ENCODE measurements at regions not wholly inside any gene's neighbourhood (a gene's known extent, or its start where the extent isn't known, plus 50 kb on each side); places are given as distances from the start of the nearest gene placed in this dataset.
A peak's percentile ranks its signal among the peaks of the same experiment; 100 is the strongest.
"Not testable (repeated sequence)": the region's sequence is repeated elsewhere in the genome, so short reads cannot be mapped to it uniquely, and the experiment has no call there.

DNA sequence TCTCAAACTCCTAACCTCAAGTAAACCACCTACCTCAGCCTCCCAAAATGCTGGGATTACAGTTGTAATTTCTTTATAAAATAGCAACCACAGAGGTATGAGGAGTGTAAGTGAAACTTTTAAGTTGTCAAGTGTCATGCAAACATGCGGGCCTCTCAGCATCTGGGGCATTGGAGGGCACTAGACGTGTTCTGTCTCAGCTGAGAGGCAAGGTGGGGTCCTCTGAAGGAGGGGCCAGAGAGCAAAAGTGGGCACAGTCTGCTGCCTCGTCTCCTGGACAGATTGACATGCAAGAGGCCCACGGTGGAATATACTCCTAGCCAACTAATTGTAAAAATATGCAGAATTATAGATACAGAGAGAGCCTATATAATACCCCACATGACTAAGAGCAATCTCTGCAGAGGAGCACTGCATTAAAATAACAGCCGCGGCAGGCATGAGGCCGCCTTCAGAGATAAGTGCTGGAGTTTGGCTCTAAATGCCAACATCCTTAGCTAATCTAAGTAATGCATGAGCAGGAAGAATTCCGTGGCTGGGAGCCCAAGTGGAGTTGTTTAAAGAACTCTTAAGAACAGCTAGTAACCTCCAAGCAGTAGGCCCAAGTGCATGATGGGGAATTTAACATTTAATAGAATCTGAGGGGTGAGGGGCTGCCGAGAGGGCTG is 87.8 kb upstream of the RNU6-1 start:
- Mint-ChIP-seq H3K4me3 (no peak overlapping the region), H3K36me3 (no peaks in the 10 kb centered on the region), H3K4me1 (no peaks in the 10 kb centered on the region), H3K27ac (no peak overlapping the region), H3K9me3 (peaks cover 1% of the 10 kb centered on the region), H3K27me3 (no peaks in the 10 kb centered on the region)
- POLR2A ChIA-PET: no interaction called here
- ATAC-seq (ENCODE audit: low read depth) (no peak), DNase-seq (no peak)

DNA sequence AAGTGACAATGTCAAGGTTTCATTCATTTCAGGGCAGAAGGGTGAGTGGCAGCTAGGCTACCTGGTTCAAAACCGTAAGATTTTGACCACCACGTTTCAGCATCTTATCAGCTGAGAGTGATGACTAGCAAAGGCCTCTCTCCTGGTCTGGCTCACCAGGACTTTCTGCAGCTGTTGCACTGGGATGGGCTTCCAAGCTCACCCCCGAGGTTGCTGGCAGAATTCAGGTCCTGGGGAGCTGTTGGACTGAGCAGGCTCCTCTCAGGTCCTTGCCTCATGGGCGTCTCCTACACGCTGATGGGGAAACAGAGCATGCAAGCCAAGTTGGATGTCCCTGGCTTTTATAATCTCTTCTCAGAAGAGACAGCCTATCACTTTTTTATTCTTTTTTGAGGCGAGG is 88.8 kb upstream of the RNU6-1 start:
- no peaks in the 10 kb centered on the region for H3K4me1 Mint-ChIP-seq
- H3K27me3 Mint-ChIP-seq: no peaks in the 10 kb centered on the region
- peaks cover 1% of the 10 kb centered on the region for H3K9me3 Mint-ChIP-seq
- no peak overlapping the region for H3K4me3 Mint-ChIP-seq
- DNase-seq: no peak
- ATAC-seq (ENCODE audit: low read depth): no peak
- H3K36me3 Mint-ChIP-seq: no peaks in the 10 kb centered on the region
- POLR2A ChIA-PET: no interaction called here
- no peak overlapping the region for H3K27ac Mint-ChIP-seq

DNA sequence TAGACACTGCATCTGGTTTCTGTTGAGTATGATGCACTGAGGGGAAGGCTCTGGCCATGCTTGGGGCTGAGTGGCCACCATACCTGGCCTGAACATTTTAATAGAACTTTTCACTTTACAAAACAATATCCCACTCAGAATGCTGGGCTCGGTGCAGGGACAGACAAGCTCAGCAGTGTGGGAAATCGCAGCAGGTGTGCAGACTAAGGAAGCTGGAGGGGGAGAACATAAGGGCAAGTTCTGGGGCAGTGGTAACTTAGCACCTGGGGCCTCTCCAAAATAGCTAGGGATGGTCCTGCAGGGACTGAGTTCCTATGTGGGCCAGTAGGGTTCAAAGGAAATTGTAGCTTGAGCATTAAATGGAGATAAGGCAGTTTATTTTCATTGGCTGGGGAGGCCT is 90.9 kb upstream of the RNU6-1 start:
- no peak for DNase-seq
- H3K9me3 Mint-ChIP-seq: no peaks in the 10 kb centered on the region

GRCh38 chr15:67931861-67932260 is 92.0 kb upstream of the RNU6-1 start:
- ATAC-seq (ENCODE audit: low read depth): no peak
- Mint-ChIP-seq H3K4me3 (no peak overlapping the region), H3K9me3 (no peaks in the 10 kb centered on the region), H3K27me3 (no peaks in the 10 kb centered on the region), H3K4me1 (no peaks in the 10 kb centered on the region), H3K36me3 (no peaks in the 10 kb centered on the region), H3K27ac (no peak overlapping the region)
- POLR2A ChIA-PET: no interaction called here
- DNase-seq: no peak

More for the DNA sequence above, 90.9 kb upstream of the RNU6-1 start:
- no peak overlapping the region for H3K4me3 Mint-ChIP-seq
- H3K27ac Mint-ChIP-seq: no peak overlapping the region
- no peaks in the 10 kb centered on the region for H3K27me3 Mint-ChIP-seq
- ATAC-seq (ENCODE audit: low read depth): no peak
- no peaks in the 10 kb centered on the region for H3K36me3 Mint-ChIP-seq
- POLR2A ChIA-PET: no interaction called here
- no peaks in the 10 kb centered on the region for H3K4me1 Mint-ChIP-seq

DNA sequence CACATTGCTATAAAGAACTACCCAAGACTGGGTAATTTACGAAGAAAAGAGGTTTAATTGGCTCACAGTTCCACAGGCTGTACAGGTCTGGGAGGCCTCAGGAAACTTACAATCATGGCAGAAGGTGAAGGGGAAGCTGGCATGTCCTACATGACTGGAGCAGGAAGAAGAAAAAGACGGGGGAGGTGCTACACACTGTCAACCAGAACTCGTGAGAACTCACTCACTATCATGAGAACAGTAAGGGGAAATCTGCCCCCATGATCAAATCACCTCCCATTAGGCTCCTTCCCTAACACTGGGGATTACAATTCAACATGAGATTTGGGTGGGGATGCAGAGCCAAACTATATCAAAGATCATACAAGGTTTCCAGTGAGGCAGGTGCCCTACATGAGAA is 94.3 kb upstream of the RNU6-1 start:
- H3K36me3 Mint-ChIP-seq; H3K9me3 Mint-ChIP-seq; DNase-seq; H3K4me1 Mint-ChIP-seq; ATAC-seq (ENCODE audit: low read depth); H3K27me3 Mint-ChIP-seq; POLR2A ChIA-PET; H3K27ac Mint-ChIP-seq; H3K4me3 Mint-ChIP-seq: not testable (repeated sequence)

GRCh38 chr15:67935244-67935643 is 95.4 kb upstream of the RNU6-1 start:
- Mint-ChIP-seq H3K27me3 (no peaks in the 10 kb centered on the region), H3K4me1 (no peaks in the 10 kb centered on the region), H3K36me3 (no peaks in the 10 kb centered on the region), H3K4me3 (no peak overlapping the region), H3K27ac (no peak overlapping the region), H3K9me3 (no peaks in the 10 kb centered on the region)
- POLR2A ChIA-PET: no interaction called here
- ATAC-seq (ENCODE audit: low read depth) (no peak), DNase-seq (no peak)

DNA sequence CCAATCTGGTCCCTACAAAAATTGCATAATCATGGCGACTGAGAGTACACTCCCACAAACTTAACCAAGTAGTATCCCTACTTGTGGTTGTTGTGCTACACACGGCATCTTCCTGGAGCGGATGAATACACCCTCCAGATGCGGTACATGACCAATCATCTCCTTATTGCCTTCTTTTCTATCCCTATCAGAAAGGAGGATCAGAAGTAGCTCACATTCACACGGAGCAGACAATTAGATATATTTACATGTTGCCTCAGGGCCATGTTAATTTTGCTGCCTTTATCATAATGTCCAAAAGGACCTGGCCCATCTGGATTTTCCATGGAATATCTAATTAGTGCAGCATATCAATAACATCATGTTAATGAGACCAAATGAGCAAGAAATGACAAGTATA is 96.4 kb upstream of the RNU6-1 start:
- H3K9me3 Mint-ChIP-seq: no peaks in the 10 kb centered on the region
- POLR2A ChIA-PET: no interaction called here
- no peak for DNase-seq
- no peak overlapping the region for H3K27ac Mint-ChIP-seq
- H3K27me3 Mint-ChIP-seq: no peaks in the 10 kb centered on the region
- H3K36me3 Mint-ChIP-seq: no peaks in the 10 kb centered on the region
- H3K4me3 Mint-ChIP-seq: no peak overlapping the region
- no peak for ATAC-seq (ENCODE audit: low read depth)
- H3K4me1 Mint-ChIP-seq: no peaks in the 10 kb centered on the region

GRCh38 chr15:67937153-67937761 is 97.4 kb upstream of the RNU6-1 start:
- DNase-seq (no peak), ATAC-seq (ENCODE audit: low read depth) (no peak)
- Mint-ChIP-seq H3K27me3 (no peaks in the 10 kb centered on the region), H3K4me3 (no peak overlapping the region), H3K4me1 (no peaks in the 10 kb centered on the region), H3K9me3 (no peaks in the 10 kb centered on the region), H3K27ac (no peak overlapping the region), H3K36me3 (no peaks in the 10 kb centered on the region)
- POLR2A ChIA-PET: no interaction called here

DNA sequence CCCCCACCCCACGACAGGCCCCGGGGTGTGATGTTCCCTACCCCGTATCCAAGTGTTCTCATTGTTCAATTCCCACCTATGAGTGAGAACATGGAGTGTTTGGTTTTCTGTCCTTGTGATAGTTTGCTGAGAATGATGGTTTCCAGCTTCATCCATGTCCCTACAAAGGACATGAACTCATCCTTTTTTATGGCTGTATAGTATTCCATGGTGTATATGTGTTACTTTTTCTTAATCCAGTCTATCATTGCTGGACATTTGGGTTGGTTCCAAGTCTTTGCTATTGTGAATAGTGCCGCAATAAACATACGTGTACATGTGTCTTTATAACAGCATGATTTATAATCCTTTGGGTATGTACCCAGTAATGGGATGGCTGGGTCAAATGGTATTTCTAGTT is 99.3 kb upstream of the RNU6-1 start:
- DNase-seq; H3K4me3 Mint-ChIP-seq; H3K4me1 Mint-ChIP-seq; H3K27ac Mint-ChIP-seq; H3K27me3 Mint-ChIP-seq; H3K36me3 Mint-ChIP-seq; POLR2A ChIA-PET; H3K9me3 Mint-ChIP-seq; ATAC-seq (ENCODE audit: low read depth): not testable (repeated sequence)

GRCh38 chr15:67939588-67940323 is 99.9 kb upstream of the RNU6-1 start:
- H3K27me3 Mint-ChIP-seq; H3K4me3 Mint-ChIP-seq; H3K9me3 Mint-ChIP-seq; POLR2A ChIA-PET; DNase-seq; H3K36me3 Mint-ChIP-seq; H3K27ac Mint-ChIP-seq; ATAC-seq (ENCODE audit: low read depth); H3K4me1 Mint-ChIP-seq: not testable (repeated sequence)

DNA sequence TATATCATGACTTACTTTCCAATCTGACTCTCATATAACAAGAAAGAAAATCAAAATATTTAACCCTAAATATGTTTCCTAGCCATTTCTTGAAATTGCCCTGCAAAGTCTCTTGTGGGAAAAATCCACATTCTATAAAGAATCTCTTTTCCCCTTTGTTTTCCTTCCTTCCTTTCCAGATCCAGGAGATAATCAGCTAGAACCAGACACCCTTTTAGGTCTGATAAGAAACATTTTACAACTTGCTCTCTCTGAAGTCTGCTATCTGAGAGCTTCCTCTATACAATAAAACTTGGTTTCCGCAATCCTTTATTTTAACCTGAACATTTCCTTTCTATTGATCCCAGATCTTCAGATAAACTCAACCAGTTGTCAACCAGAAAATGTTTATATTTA is 100.5 kb upstream of the RNU6-1 start:
- H3K27ac Mint-ChIP-seq: no peak overlapping the region
- H3K9me3 Mint-ChIP-seq: no peaks in the 10 kb centered on the region
- H3K4me3 Mint-ChIP-seq: no peak overlapping the region
- H3K4me1 Mint-ChIP-seq: no peaks in the 10 kb centered on the region
- ATAC-seq (ENCODE audit: low read depth) (no peak), DNase-seq (no peak)
- H3K36me3 Mint-ChIP-seq: no peaks in the 10 kb centered on the region
- POLR2A ChIA-PET: no interaction called here
- H3K27me3 Mint-ChIP-seq: no peaks in the 10 kb centered on the region

DNA sequence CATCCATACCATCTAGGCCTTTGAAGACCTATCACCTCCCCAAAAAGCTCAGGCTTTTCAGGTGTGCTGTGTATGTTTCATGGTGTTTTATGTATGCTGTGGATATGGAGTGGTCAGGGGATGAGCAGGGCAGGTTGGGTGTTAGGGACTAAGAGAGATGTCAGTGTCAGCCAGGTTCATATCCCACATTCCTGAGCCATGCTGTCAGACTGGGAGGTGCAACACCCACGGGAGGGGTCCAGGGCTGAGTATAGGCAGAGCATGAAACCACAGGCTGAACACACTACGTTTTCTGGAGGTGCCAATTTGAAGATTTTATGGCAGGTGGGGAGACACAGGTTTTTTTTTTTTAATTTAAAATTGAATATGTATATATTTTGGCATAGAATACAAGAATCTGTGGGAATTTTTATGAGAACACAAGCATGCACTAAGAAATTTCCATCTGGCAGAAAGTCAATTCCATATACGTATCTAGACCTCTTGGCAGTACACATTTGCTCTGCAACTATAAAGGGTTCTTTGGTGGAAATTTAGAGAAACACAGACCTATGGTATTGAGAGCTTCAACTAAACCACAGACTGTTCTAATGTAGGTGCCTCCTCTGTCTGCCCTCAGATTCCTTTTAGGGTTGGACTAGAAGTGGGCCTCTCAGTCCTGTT is 101.9 kb upstream of the RNU6-1 start:
- peaks cover 6% of the 10 kb centered on the region for H3K4me1 Mint-ChIP-seq
- no peaks in the 10 kb centered on the region for H3K27me3 Mint-ChIP-seq
- no peak for ATAC-seq (ENCODE audit: low read depth)
- H3K9me3 Mint-ChIP-seq: no peaks in the 10 kb centered on the region
- H3K27ac Mint-ChIP-seq: no peak overlapping the region
- DNase-seq: no peak
- POLR2A ChIA-PET: no interaction called here
- H3K4me3 Mint-ChIP-seq: no peak overlapping the region
- no peaks in the 10 kb centered on the region for H3K36me3 Mint-ChIP-seq

GRCh38 chr15:67943475-67943874 is 103.6 kb upstream of the RNU6-1 start:
- ATAC-seq (ENCODE audit: low read depth) (no peak), DNase-seq (no peak)
- POLR2A ChIA-PET: no interaction called here
- H3K27ac Mint-ChIP-seq: peak overlapping the region; percentile 44
- no peak overlapping the region for H3K4me3 Mint-ChIP-seq
- H3K9me3 Mint-ChIP-seq: peaks cover 4% of the 10 kb centered on the region
- no peaks in the 10 kb centered on the region for H3K27me3 Mint-ChIP-seq
- peaks cover 8% of the 10 kb centered on the region for H3K4me1 Mint-ChIP-seq
- H3K36me3 Mint-ChIP-seq: no peaks in the 10 kb centered on the region

All from activated naive CD8-positive, alpha-beta T cell treated with anti-CD3 and anti-CD28 coated beads, Interleukin-2, amount 10 ng/mL, durations not matched to agents 7 days and 5 days (primary cell).